GM19397 (cell line): ENCODE measurements at regions not wholly inside any gene's neighbourhood (a gene's known extent, or its start where the extent isn't known, plus 50 kb on each side); places are given as distances from the start of the nearest gene placed in this dataset.
"Not testable (repeated sequence)": the region's sequence is repeated elsewhere in the genome, so short reads cannot be mapped to it uniquely, and the experiment has no call there.

Experiments
- ATAC-seq: cut with Tn5 transposase; IDR thresholded peaks from one replicate; pipeline ENCODE4 v1.9.1; 2021; ENCODE audit warnings: mild to moderate bottlenecking, moderate library complexity; ENCODE audit not compliant: unreplicated experiment

DNA sequence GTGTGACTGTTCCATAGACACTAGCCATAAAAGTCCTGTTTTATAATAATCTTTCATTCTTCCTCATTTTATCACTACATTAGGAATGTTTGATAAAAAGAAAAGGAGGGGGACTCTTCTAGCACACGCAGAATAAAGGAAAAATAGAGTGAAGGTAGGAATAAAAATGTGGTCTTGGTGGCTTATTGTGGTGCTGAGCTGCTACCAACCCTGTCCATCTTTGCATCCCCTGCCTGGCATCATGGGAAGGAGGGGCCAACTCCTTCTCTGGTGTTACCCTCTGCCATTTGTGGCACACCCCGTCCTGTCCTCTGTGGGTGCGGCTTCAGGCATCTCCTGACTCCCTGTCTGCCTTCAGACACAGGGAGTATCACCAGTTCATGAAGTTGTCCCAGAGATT lies 104.9 kb upstream of the ZNF536 start:
- no peak for ATAC-seq

DNA sequence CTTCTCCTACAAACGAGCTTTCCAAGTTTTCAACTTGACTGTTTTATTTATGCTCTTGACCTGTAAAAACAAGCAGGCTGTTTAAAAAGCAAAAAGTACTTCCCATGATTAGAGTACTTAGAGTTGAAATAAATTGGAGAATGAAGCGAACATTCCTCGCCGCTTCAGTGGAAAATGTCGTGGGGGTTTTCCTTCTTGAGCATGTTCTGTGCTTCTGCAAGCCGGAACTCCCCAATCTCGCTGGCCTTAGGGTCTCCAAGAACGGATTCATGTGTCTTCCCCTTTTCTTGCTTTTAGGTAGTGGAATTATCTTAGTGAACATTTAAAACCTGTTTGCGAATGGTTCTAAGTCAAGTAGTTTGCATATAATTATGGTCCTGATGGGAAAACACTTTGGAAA lies 103.6 kb upstream of the ZNF536 start:
- ATAC-seq, result no peak

DNA sequence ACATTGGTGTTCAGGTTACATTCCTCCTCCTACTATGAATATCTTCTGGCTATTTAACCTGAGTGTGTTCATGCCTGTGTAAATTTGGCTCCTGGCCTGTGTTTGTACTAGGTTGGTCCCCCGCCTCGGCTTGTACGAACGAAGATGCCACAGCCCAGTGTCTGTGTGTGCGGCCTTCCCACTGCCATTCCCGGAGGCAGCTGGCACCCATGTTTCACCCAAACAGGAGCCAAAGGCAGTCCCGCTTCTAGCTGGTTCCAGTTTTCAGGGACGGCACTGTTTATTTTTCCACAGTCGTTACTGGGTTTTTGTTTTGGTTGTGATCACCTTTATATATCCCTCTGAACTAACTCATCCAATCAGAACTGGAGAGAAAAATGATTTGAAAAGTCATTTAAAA lies 102.5 kb upstream of the ZNF536 start:
- ATAC-seq, result no peak

DNA sequence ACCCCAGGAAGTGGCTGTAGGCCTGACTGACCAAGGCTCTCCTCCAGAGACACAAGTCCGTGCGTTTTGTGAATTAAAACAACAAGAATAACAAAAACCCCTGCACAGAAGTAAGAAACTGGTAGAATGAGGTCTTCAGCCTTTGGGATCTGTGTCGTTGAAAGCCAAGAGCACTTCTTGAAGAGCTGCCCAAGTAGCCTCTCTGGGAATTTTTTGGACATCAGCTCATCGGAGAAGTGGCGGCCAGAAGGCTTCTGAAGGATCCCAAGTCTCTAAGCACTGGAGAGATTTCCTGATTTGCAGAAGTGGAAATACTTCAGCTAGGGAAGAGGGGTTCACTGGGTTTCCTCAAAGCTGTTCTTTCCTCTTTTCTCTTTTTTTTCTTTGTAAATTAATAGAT lies 100.4 kb upstream of the ZNF536 start:
- ATAC-seq, result no peak

DNA sequence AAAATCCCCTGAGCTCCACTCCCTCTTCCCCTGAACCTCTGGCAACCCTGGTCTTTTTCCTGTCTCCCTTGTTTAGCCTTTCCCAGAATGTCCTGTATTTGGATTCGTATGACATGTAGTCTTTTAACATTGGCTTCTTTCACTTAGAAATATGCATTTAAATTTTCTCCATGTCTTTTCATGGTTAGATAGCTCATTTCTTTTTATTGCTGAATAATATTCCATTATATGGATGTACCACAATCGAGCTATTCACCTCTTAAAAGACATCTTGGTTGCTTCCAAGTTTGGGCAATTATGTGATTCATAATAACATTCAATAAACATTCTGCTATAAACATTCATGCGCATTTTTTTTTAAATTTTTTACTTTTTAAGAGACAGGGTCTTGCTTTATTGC lies 99.6 kb upstream of the ZNF536 start:
- no peak for ATAC-seq

DNA sequence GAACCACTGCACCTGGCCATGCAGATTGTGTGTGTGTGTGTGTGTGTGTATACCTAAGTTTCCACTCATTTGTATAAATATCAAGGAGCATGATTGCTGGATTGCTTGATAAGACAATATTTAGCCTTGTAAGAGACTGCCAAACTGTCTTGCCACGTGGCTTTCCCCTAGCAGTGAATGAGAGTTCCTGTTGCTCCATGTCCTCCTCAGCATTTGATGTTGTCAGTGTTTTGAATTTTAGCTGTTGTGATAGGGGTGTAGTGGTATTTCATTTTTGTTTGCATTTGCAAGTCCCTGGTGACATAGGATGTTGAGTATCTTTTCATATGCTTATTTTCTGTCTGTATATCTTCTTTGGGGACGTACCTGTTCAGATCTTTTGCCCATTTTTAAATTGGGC lies 99.0 kb upstream of the ZNF536 start:
- no peak for ATAC-seq

DNA sequence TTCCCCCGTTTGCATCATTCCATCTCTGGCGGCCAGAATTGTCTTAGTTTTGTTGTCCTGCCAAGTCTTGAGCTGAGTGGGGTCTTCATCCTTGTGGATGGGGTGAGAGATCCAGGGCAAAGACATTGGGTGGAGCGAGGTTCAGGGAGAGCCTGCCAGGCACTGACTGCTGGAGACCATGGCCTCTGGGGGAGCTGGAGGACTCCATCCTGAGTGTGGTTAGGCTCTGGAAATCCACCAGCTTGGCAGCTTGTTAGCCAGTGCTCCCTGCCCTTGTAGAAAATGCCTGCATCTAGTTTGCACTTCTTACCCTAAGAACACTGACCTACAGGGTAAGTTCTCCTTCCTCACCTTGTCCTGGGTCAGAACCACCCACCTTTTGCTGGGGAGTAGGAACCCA lies 97.2 kb upstream of the ZNF536 start:
- ATAC-seq, result no peak

DNA sequence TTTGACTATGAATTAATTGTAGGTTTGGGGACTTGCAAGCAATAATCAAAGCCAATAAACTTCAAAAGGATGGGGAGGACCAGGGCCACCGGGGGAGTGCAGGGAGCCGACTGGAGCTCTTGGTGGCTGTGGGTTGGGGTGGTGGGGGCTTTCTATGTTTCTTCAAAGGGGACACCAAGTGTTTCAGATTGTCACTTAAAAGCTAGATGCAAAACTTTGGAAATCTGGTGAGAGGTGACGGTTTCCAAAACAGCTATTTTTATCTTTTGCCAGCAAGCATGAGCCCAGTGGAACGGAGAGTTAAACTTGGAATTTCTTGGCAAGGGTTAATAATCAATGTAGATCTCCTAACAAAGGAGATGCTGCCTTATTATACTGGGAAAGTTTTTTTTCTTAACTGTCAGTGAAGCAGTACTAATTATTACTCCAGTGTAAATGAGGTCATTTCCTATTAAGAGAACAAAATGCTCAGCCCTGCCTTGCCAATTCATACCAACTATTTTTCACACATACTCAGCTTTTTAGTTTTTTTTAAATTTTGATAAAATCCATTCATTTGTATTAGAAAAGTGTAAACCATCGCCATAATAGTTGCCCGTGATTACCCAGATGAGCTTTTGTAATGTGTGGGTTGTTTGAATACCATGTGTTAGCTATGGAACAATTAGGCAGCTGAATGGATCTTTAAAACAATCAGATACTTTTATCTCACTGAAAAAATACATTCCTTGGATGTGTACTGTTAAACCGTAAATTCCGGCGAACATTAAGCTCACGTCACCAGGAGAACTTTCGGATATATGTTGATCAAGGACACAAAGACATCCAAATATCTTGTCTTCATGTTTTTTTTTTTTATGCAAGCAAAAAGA lies 95.9 kb upstream of the ZNF536 start:
- no peak for ATAC-seq

DNA sequence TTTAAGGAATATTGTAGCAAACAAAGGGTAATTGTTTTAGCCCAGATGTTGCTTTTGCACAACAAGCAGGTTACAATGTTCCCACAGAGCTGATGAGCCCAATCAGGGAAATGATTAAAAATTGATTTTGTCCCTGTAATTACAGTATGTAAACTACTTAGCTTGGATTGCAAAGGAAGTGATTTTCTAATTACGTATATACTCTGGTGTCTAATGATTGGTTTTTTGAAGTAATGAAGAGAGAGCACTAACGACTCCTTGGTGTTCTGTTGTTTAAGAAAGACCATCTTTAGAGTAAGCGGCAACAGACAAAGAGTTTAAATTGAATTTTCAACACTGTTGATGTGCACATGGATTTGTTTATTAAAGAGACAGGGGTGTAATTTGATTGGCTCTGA lies 95.3 kb upstream of the ZNF536 start:
- ATAC-seq, result no peak

DNA sequence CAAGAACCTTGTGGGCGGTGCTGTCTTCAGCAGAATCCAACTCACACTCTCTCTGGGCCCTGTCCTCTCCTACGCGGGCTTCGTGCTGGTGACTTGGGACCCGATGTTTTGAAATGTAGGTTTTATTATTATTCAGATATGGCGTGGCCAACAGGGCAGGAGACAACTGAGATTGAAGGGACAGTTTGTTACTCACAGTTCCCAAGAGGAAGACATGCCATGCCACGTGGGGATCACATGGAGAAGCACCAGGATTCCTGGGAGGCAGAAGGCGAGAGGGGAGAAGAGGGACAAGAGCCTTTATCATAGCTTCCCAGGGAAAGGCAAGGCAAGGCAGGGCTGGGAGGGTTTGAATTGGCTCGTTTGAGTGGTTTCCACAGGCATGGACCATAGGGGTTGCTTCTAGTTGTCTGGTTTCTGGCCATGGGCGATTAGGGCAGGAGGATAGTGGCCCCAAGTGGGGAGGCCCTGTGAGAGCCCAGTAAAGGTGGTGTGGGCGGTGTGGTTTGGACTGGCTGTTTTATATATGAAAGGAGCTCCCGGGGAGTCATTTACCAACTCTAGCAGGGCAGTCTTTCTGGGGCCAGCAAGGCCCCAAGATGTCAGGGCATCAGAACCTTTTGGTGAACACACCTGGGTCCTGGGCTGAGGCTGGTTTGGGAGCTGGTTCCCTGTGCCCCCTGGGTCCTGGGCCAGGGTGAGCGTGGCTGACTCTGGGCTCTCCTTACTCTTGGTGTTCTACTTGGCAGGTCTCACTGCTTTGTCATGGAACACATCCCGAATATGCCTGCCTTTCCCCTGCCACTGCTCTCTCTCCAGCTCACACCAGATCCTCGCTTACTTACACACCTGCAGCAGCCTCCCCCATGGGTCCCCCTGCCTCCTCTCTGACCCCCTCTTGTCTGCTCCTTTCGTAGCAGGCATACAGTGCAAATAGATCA lies 94.0 kb upstream of the ZNF536 start:
- no peak for ATAC-seq

DNA sequence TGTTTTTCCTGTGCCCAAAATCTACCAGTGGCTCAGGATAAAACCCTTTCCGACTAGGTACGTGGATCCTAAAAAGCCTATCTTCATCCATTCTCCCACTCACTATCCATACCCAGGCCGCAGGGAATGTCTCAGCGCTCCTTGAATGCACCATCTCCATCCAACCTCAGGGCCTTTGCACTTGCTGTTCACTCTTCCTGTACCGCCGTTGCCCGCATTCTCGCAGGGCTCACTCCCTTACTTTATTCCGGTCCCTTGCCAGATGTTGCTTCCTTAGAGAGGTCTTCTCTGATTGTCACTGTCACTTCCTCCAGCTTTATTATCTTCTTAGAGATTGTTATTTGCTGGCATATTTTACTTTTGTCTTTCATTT lies 93.3 kb upstream of the ZNF536 start:
- ATAC-seq, result no peak

DNA sequence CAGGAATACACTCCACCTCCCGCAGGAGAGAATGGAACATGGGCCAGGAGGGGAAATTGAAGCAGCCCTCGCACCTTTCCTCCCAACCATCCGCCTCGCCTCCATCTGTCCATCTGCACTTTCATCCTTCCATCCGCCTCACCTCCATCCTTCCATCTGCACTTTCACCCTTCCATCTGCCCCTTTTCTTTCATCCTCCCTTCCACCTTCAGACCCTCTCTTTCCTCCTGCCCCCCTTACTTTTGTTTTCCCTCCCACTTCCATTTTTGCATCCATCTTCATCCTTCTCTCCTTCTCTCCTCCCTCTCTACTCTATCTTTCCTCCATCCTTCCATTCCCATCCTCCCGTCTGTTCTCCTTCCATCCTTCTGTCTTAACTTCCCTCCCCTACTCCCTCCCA lies 92.2 kb upstream of the ZNF536 start:
- ATAC-seq, result no peak

DNA sequence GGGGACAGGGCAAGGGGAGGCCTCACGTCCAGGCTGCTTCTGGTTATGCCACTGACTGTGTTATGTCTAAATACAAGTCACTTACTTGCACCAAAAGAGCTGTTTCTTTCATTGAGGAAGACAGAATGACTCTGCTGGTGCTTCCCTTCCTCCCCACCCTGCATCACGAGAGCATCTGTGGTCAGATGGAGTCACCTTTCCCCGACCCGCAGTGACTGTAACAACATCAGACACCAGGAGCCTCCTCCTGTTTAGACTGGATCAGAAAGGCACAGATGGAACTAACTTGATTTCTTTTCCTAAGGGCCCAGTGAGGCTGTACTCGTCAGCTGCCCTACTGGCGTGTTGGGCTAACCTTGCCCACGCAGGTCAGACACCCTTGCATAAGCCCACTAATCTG lies 90.3 kb upstream of the ZNF536 start:
- no peak for ATAC-seq

DNA sequence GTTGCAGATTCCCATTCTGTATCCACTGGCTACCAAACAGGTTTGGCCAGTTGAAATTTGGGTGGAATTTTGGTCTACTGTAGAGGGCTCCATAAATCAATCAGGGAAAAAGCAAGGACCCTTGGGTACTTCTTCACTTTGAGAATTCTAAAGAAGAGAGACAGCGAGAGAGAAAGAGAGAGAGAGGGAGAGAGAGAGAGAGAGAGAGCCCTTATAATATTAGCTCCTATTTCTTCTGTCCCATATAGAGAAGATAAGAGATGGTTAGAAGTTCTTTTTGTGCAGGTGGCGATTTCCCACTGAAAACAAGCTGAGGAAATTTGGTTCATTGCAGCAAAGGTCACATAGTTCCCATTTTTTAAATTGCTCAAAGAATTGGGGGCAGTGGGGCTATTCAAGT lies 88.6 kb upstream of the ZNF536 start:
- ATAC-seq, result no peak

DNA sequence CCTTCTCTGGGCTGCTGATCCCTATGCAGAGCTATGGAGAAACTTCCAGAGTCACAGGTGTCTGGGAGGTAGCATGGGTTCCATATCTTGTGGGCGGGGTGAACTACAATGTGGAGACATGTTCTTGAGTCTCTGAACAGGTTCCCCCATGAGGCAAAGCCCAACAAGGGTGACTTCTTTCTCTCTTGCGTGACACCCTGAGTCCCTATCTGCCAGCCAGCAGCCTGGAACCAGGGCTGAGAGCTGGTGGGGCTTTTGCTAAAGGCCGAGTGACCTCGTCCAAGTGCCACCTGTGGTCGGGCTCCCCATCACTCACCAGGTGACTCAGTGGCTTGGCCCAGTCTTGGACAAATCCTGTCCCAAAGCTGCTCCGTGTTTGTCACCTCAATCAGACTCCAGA lies 88.0 kb upstream of the ZNF536 start:
- no peak for ATAC-seq

DNA sequence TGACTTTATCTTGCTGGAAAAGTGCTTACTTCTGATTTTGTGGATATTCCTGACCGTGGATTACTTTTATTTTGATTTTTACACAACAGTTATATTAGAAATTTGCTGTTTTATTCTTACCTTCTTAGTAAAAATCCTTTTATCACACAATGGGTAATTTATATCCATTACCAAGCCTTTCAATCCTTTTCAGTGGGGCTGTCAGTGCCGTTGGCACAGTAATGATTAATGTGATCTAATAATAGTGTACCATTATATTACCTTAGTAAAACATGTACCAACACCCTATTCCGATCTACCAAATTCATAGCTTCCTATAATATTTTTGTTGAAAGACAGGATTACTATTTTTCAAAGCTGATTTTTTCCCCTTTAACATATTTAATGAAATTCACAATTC lies 87.3 kb upstream of the ZNF536 start:
- ATAC-seq, result no peak

DNA sequence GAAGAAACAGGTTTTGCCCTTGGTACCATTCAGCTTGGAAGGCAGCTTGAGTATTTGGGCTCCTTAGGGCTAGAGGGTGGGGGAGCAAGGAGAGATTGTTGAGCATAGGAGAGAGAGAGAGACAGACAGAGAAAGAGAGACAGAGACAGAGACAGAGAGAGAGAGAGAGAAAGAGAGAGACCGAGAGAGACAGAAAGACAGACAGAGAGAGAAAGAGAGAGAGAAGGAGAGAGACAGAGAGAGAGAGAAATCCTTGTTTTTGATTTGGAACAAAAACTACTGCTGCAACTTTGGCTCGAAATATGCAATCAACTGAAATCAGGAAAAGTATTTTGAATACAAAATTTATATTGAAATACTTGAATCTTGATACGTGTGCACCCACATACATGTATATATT lies 85.8 kb upstream of the ZNF536 start:
- no peak for ATAC-seq

DNA sequence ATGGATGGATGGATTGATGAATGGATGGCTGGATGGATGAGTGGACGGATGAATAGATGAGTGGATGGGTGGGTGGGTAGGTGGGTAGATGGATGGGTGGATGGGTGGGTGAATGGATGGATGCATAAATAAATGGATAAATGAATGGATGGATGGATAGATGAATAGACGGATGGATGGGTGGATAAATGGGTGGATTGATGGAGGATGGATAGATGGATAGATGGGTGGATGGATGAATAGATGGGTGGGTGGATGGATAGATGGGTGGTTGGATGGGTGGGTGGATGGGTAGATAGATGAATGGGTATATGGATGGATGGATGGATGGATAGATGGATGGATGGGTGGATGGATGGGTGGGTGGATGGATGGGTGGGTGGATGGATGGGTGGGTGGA lies 84.9 kb upstream of the ZNF536 start:
- ATAC-seq, result no peak

DNA sequence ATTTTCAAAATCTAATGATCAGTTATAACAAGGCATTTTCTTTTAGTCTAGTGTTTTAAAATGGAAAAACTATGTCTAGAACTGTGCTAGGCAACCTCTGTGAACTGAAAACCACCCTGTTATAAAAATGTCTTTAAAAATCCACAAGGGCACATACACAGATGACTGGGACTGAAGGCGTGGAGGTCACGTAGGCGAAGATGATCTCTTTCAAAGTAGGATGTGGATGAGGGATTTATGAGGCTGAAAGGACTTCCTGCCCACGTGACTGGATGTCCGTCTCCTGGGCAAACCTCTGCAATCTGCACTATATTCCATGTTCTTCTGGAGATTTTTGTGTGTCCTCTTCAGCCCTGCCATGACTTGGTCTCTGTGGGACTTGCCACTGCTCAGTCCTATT lies 84.2 kb upstream of the ZNF536 start:
- ATAC-seq, result no peak

DNA sequence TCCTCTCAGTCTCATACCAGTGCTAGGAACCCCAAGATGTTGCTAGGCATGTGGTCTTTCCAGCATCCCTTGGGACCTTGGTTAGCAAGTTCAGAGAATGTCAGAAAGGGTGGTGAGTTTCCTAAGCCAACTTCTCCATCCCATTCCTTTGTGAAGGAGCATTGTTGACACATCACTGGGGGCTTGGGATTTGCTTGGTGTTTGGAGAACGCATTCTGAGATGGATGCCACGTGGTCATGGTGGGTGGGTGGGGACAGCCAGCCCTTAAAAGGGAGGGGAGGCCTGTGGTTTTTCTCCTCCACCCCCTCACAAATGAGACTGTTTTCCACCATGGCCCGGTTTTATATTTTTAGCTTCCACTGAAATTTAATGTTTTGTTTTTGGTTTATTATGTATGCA lies 83.3 kb upstream of the ZNF536 start:
- ATAC-seq, result no peak

DNA sequence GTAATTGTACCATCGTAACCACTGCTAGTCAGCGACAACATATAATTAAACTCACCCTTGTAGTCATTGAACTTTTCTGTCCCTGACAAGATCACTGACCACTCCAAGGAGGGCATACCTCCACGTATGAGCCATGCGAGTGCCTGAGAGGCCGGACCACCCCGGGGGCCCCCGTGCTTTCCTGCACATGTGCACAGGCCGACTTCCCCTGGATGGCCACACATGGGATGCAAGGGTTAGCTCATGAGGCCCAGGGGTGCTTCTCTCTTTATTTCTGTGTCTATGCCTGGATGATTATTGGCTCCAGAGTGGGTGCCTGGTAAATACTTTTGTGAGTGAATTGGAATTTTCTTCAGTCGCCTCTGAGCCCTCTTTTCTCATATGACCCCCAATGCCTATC lies 82.8 kb upstream of the ZNF536 start:
- ATAC-seq, result no peak

DNA sequence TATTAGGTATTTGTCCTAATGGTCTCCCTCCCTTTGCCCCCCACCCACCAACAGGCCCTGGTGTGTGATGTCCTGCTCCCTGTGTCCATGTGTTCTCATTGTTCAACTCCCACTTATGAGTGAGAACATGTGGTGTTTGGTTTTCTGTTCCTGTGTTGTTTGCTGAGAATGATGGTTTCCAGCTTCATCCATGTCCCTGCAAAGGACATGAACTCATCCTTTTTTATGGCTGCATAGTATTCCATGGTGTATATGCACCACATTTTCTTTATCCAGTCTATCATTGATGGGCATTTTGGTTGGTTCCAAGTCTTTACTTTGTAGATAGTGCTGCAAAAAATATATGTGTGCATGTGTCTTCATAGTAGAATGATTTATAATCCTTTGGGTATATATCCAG lies 81.4 kb upstream of the ZNF536 start:
- ATAC-seq, result not testable (repeated sequence)
